ENCODE measurements at regions not wholly inside any gene's neighbourhood (a gene's known extent, or its start where the extent isn't known, plus 50 kb on each side); places are given as distances from the start of the nearest gene placed in this dataset.
"Not testable (repeated sequence)": the region's sequence is repeated elsewhere in the genome, so short reads cannot be mapped to it uniquely, and the experiment has no call there.

GRCh38 chr13:90883592-90883991 is 463.9 kb upstream of the MIR17HG start:
- no peak for DNase-seq

GRCh38 chr13:90884066-90884465 is 463.4 kb upstream of the MIR17HG start:
- no peak for DNase-seq

DNA sequence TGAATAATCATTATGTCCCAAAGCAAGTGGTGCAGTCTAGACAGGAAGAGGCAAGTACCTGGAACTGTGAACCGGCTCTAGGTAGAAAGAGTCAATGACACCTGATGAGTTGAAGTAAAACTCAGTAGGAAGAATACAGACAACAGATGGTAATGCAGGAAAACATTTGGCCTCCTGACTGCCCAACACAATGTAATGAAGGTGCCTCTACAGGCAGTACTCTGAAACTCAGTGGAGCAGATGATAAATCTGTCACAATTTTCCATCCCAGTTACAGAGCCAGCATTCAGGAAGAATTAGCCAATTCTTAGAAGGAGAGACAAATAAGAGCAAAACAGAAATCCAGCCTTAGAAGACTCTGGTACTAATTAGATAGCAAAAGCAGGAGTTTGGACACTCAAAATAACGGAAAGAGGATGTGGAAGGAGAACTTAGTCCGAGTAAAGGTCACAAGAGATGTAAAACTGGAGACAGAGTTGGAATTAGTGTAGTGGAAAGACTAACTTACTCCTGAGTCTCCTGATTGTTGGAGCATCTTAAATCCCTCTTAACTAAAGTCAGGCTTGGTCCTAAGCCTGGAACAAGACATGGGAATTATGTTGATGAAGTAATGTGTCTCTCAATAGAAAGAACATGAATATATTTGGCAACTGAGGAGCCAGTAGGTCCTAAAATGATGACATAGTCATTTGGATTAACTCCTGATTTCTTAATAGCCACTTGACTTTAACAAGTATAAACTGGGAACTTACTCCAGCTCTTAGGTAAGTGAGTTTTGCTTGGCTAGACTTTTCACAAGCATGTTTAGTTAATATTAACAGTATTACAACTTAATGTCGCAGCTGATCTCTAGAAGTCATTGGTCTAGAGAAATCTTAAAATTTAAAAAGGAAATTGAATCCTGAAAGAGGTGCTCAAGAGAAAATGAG is 457.3 kb upstream of the MIR17HG start:
- DNase-seq: peak; percentile 2

GRCh38 chr13:90891329-90891728 is 456.2 kb upstream of the MIR17HG start:
- no peak for DNase-seq

- not testable (repeated sequence) for DNase-seq
These were observed 454.3 kb upstream of the MIR17HG start for GRCh38 chr13:90893199-90893598.

GRCh38 chr13:90896002-90896401 is 451.5 kb upstream of the MIR17HG start:
- DNase-seq: no peak

DNA sequence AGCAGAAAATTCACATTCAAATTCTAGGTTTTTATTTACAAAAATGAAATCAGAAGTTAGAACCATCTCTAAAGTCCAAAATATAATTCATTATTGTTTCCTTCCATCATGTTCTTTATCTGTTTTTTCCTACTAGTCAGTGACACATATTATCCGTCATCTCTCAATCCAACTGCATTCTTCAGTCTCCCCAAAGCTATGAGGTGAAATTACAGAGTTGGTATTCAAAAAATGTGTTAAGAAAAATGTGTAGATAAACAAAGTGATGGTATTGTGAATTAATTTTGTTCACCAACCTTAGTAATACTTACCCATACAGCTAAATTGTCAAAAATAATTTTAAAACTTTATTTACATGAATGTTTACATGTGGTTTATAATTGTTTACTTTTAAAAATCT is 448.7 kb upstream of the MIR17HG start:
- DNase-seq: no peak

- DNase-seq: no peak
These were observed 448.1 kb upstream of the MIR17HG start for GRCh38 chr13:90899416-90899815.

DNA sequence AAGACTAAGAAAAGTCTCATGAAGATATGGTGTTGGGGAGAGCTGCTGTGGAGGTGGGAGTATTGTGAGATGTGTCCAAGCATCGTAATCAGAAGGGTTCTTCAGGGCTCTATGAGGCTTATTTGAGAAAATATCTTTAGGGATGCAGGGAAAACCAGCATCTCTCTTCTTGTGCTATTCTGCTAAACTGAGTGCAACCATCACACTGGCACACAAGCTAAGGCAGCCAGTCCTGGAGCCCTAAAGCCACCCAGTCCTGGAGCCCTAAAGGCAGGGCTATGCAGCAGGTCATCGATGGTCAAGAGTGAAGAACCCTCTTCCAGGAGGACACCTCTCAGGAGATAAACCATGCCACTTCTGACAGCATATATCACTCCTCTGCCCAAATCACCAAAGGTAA is 445.2 kb upstream of the MIR17HG start:
- no peak for DNase-seq

DNA sequence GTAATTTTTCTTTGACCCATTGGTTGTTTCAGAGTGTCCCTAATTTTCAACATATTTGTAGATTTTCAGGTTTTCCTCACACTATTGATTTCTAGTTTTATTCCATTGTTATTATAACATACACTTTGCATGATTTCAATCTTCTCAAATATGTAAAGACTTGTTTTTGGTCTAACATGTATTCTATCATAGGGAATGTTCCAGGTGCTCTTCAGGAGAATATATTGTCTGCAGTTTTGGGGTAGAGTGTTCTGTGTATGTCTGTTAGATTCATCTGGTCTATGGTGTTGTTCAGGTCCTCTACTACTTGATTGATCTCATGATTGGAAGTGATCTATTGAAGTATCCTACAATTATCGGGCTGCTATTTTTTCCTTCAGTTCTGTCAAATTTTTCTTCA is 440.9 kb upstream of the MIR17HG start:
- no peak for DNase-seq

DNA sequence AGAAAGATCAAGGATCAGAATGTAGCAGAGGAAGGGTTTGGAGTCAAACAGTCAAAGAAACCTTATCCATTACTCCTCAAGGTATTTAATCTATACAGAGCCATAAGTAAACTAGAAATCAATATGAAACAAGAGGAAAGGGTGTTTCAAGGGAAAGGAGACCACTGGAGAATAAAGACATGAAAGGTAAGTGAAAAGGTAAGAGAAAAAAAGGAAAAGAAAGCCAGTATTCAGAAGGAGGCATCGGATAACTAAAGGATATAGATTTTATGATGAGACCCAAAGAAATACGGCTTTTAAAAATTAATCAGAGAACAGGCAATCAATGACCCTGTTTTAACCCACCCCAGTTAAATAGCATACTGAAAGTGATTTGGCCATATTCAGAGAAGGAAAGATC is 438.7 kb upstream of the MIR17HG start:
- no peak for DNase-seq

DNA sequence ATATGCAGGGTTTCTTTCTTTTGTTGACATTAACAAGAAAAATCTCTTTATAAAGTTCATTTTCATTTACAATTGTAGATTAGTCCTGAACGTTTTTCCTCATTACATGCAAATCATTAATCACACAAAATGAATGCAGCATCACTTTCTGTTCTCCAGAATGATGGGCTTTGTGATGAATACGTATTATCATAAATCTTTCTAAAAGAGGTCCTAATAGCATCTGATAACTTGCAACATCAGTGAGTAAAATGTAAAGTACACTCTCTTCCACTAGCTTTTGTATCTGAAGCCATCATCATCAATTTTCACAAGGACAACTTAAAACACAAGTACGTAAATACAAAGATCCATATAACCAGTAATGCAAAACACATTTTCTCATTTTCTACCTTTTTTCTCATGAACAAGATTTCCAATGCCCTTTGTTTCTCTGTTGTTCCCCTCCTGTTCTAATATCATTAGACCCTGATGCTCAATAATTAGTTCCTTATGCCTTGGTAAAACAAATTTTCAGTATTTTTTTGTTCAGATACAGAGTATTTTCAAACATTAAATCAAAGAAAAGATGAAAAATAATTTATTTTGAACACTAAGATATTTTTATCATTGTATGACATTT is 437.4 kb upstream of the MIR17HG start:
- DNase-seq: no peak

DNA sequence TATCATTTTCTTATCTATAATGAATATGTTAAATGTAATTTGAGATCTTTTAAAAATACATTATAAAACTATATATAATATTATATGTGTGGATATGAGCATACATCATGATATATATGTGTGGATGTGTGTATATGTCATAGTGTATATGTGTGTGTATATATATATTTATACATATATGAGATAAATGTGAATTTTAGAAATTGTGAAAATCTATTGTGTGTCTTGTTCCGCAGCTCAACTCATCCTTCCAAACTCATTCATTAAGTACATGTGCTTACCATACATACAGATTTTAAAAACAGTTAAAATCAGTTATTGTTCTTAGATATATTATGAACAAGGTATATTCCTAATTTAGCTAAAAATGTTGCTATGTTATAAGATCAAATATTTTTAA is 435.2 kb upstream of the MIR17HG start:
- DNase-seq: no peak

DNA sequence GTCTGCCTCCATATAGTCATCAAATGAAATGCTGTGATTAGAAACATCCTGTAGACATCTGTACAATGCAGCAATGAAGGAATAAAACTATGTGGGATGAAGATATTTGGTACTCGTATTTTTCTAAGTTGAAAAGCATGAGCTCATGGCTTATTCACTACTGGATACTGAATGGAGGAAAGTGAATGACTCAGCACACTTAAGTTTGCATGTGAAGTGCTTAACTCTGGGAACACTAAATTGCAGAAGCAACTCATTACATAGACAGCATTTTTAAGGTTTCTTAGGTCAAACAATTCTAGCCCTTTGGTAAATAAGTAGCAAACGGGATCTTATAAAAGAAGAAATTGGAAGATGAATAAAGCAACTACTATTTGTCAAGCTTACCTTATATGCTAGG is 429.0 kb upstream of the MIR17HG start:
- DNase-seq: no peak

DNA sequence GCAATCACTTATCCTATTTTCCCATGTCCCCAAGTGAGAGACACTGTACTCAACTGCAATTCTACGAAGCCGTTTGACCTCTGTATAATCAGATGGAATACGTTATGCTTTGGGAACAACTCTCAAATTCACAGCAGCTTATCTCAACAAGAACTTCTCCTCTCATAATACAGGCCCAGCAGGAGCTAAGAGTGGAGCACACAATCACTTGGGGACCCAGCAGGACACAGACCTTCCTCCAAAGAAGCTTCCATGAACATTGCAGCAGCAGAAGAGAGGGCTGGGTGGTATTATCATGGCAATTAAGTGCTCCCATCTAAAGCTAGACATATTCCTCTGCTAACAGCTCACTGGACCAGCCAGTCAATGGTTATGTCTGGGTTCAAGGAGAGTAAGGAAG is 428.3 kb upstream of the MIR17HG start:
- DNase-seq: no peak

DNA sequence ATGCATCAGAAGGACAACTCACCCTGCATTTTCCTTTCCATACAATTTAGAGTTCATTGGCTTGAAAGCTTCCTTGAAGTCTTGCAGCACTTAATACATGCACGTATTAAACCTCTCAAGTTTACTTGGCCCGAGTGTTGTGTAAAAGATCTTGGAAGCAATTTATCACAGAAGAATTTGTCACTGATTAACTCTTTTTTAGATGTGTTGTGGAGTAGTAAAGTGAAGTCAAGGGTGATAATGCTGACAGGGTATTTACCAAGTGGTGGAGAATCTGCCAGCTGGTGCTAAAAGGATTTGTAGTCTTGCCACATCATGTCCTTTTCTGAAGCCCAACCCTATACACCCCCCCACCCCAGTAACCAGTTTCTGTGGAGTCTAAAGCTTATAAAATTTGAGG is 421.0 kb upstream of the MIR17HG start:
- DNase-seq: no peak

GRCh38 chr13:90928109-90928508 is 419.4 kb upstream of the MIR17HG start:
- no peak for DNase-seq

GRCh38 chr13:90933097-90933826 is 414.2 kb upstream of the MIR17HG start:
- no peak for DNase-seq

DNA sequence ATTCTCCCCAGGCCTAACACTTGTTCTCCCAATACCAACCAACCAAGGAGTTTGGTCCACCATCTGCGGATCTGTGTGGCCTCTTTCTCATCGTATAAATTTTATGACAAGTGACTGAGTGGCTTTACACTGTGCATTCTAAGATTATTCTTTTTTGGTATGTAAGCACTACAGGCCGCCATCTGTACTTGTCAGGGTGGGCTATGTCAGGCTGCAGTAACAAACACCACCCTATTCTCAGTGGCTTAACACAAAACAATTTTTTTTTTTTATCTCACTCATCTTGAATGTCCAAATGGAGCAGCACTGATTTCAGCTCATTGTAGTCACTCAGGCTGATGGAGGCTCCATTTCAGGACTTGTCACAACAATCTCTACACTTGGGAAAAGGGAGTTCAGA is 412.7 kb upstream of the MIR17HG start:
- no peak for DNase-seq

DNA sequence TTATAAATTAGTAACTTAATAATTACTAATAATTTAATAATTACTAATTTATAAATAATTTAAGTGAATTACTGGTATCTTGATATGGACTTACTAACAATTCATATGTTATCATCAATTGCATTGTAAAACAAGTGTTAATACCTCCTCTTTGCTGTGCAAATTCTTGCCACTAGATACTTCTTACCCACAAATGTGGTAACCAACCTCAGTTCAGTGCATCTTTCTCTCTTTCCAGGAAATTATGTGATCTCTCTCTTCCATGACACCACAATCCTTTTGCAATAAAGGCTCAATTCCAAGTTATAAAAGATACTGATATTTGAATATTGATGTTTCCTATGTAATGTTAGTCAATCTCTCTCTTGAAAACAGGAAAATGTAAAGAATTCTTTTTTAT is 408.6 kb upstream of the MIR17HG start:
- DNase-seq: no peak

- no peak for DNase-seq
These were observed 403.5 kb upstream of the MIR17HG start for GRCh38 chr13:90943946-90944345.

- not testable (repeated sequence) for DNase-seq
These were observed 402.3 kb upstream of the MIR17HG start for GRCh38 chr13:90945146-90945545.

GRCh38 chr13:90946125-90946524 is 401.4 kb upstream of the MIR17HG start:
- DNase-seq: not testable (repeated sequence)

GRCh38 chr13:90947976-90948375 is 399.5 kb upstream of the MIR17HG start:
- no peak for DNase-seq
